ENCODE measurements at regions not wholly inside any gene's neighbourhood (a gene's known extent, or its start where the extent isn't known, plus 50 kb on each side); places are given as distances from the start of the nearest gene placed in this dataset.
A peak's percentile ranks its signal among the peaks of the same experiment; 100 is the strongest.

DNA sequence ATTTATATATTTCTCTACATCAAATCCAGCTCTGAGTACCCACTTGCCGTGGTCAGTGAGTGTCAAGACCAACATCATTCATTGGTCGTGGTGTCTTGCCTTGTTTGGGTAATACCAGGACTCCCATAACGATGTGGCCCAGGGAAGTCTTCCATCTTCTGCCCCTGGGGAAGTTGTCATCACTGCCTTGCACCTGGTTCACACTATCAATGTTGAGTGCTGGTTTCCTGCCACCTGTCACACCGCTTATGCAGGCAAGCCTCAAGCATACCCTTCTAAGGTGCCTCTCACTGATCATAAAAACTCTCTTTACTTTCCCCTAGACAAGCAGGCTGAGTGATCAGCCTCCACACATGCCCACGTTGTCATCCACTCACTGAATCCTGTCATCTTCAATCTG, 382.4 kb downstream of the KCTD12 start:
- no peak for DNase-seq (ENCODE audit: low read depth)
- TF ChIP-seq, protein P1, sequence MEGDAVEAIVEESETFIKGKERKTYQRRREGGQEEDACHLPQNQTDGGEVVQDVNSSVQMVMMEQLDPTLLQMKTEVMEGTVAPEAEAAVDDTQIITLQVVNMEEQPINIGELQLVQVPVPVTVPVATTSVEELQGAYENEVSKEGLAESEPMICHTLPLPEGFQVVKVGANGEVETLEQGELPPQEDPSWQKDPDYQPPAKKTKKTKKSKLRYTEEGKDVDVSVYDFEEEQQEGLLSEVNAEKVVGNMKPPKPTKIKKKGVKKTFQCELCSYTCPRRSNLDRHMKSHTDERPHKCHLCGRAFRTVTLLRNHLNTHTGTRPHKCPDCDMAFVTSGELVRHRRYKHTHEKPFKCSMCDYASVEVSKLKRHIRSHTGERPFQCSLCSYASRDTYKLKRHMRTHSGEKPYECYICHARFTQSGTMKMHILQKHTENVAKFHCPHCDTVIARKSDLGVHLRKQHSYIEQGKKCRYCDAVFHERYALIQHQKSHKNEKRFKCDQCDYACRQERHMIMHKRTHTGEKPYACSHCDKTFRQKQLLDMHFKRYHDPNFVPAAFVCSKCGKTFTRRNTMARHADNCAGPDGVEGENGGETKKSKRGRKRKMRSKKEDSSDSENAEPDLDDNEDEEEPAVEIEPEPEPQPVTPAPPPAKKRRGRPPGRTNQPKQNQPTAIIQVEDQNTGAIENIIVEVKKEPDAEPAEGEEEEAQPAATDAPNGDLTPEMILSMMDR (conservative IDR thresholded peaks at IDR 0.05; ENCODE audit: low read depth, low read length), result no peak

DNA sequence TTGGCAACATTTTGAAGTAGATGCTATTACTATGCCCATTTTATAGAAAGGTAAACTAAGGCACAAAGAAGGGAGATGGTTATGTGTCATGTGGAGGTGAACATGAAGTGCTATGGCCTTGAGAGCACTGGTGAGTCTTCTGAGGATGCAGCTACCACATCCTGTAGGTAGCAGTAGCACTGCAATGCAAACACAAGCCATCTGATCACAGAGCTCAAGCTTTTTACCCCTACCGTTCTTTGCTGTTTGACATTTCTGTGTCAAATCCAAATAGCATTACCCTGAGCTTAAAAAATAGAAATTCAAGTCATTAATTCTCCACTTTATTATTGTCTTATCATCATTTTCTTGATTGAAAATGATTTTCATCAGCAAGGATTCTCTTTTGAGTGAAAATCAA, 382.9 kb downstream of the KCTD12 start:
- no peak overlapping the region for H3K4me3 ChIP-seq (ENCODE audit: low read depth, low read length)
- TF ChIP-seq, protein P1 (conservative IDR thresholded peaks at IDR 0.05; ENCODE audit: low read depth, low read length), result no peak
- no peak for DNase-seq (ENCODE audit: low read depth)

More for the DNA sequence above, 382.4 kb downstream of the KCTD12 start:
- H3K4me3 ChIP-seq (ENCODE audit: low read depth, low read length), result no peak overlapping the region

DNA sequence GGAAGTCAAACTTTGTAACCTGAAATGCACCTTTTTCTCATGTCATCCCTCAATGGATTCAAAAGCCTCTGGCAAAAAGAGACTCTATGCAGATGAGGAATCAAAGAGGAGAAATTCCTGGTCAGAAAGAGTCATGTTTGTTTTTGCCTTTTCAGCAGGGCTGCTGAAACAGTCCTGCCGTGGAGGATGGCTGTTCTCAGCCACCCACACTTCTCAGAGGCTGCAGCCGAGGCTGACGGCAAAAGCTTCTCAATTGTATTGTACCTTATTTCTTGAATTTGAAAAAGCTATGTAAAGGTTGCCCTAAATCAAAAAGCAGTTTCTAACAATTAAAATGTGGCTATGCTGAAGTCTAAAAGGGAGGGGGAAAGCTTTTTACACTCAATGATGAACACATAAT, 385.3 kb downstream of the KCTD12 start:
- DNase-seq (ENCODE audit: low read depth), result no peak
- TF ChIP-seq, protein P1 (conservative IDR thresholded peaks at IDR 0.05; ENCODE audit: low read depth, low read length), result no peak
- H3K4me3 ChIP-seq (ENCODE audit: low read depth, low read length), result no peak overlapping the region

DNA sequence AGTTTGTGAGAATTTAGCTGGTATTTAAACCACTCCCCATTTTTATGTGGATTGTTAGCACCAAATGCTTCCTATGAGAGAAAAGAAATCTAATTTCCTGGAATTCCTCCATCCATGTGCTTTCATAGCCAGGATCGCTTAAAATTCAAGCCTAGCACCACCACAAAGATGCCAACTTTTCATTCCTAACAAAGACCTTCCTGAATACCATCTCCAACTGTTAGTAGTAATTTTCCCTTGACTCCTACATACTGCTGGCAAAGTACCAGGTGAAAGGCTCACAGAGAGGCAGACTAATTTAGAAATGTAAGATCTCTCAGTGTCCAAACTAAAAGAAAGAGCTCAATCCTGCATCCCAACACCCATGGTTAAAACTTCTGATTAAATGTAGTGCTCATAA, 386.3 kb downstream of the KCTD12 start:
- TF ChIP-seq, protein P1 (conservative IDR thresholded peaks at IDR 0.05; ENCODE audit: low read depth, low read length), result no peak

DNA sequence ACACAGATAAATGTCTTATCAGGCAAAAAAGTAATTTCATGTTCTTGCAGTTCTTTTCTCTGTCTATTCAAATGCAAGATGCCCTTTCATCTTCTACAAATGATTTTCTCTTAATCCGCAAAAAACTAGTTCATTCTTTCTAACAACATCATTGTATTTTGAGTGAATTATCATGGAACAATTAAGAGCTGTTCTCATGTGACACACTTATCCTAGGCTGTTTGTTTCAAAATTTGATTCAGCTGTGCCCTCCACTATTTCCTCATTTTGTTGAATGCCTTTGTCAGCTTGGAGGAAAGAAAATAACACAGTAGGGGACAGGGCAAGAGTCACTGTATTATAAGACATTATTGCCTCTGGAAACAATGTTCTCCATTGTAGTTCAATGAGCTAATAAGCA, 396.9 kb downstream of the KCTD12 start:
- no peak overlapping the region for H3K4me3 ChIP-seq (ENCODE audit: low read depth, low read length)
- TF ChIP-seq, protein P1 (conservative IDR thresholded peaks at IDR 0.05; ENCODE audit: low read depth, low read length), result no peak
- DNase-seq (ENCODE audit: low read depth), result no peak

More for the DNA sequence above, 386.3 kb downstream of the KCTD12 start:
- no peak overlapping the region for H3K4me3 ChIP-seq (ENCODE audit: low read depth, low read length)
- DNase-seq (ENCODE audit: low read depth), result no peak

DNA sequence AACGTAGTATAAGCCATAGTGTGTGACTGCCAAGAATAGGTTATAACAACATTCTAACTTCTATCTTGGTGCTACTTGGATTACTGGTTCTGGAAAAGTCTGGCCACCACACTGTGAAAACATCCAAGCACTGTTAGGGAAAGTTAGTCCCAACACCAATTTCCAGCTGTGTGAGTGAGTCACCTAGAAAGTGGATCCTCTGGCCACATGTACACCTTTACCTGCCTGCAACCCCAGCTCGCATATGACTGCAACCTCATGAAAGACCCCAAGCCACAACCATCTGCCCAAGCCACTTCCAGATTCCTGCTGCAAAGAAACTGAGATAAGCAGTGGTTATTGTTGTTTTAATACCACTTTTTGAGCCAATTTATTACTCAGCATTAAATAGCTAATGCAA, 404.5 kb downstream of the KCTD12 start:
- TF ChIP-seq, protein P1 (conservative IDR thresholded peaks at IDR 0.05; ENCODE audit: low read depth, low read length), result no peak
- H3K4me3 ChIP-seq (ENCODE audit: low read depth, low read length), result no peak overlapping the region
- DNase-seq (ENCODE audit: low read depth), result peak; percentile 46

DNA sequence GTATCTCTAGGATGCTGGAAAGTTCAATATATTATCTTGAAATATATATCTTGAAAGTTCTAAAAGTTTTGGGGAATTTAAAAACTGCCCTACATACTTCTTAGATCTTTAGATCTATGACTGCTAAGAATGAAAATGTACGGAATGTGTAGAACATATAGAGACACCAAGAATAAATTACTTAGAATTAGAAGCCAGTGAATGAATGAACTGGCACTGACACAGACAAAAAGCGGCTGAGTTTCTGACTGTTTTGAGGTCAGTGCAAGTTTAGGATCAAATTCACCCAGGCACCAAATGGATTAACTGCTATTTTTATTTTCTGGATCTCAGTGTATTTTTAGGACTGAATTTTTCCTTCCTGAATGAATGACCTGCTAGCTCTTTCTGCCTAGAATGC, 411.2 kb downstream of the KCTD12 start:
- TF ChIP-seq, protein P1 (conservative IDR thresholded peaks at IDR 0.05; ENCODE audit: low read depth, low read length), result no peak
- DNase-seq (ENCODE audit: low read depth), result no peak
- H3K4me3 ChIP-seq (ENCODE audit: low read depth, low read length), result no peak overlapping the region
